Ovary (tissue), 7 donors: ENCODE measurements at regions not wholly inside any gene's neighbourhood (a gene's known extent, or its start where the extent isn't known, plus 50 kb on each side); places are given as distances from the start of the nearest gene placed in this dataset.
"Not testable (repeated sequence)": the region's sequence is repeated elsewhere in the genome, so short reads cannot be mapped to it uniquely, and the experiment has no call there.

ENCODE experiments used
- DNase-seq, 5 donors: peaks; one replicate each; pipeline ENCODE4 v3.0.0-alpha.2; 2019 to 2020
- H3K27ac ChIP-seq, 2 donors: fragments of 200-600 bp; one replicate each; pipeline versions ENCODE4 v1.5.1 to v1.8.0; 2019 to 2022
- H3K27me3 ChIP-seq: fragments of 200-600 bp; one replicate; pipeline ENCODE4 v1.8.0; 2022
- H3K36me3 ChIP-seq: fragments of 200-600 bp; sonication (generic); one replicate; pipeline ENCODE4 v1.5.1; 2019
- H3K4me1 ChIP-seq: one replicate; pipeline ENCODE4 v1.8.1; 2013; ENCODE audit warnings: mild to moderate bottlenecking, moderate library complexity; ENCODE audit not compliant: insufficient read depth
- H3K4me3 ChIP-seq: fragments of 200-600 bp; sonication (generic); one replicate; pipeline ENCODE4 v1.5.1; 2017
- H3K9me3 ChIP-seq, 2 donors: fragments of 200-600 bp in 1 of 2; sonication (generic) in 1 of 2; one replicate each; pipeline versions ENCODE4 v1.5.1 to v1.8.1; 2013 to 2019; ENCODE audit warnings: mild to moderate bottlenecking in 1 of 2, moderate library complexity in 1 of 2
- CTCF ChIP-seq, 3 donors: fragments of 450-650 bp in 2 of 3; fragments of 200-600 bp in 1 of 3; IDR thresholded peaks; one replicate each; pipeline versions ENCODE4 v1.5.1 to v1.8.0; 2016 to 2022; ENCODE audit warnings: antibody characterized with exemption in 3 of 3, mild to moderate bottlenecking in 1 of 3
- EP300 ChIP-seq: sonication (generic); formaldehyde crosslinking; IDR thresholded peaks from one replicate; pipeline ENCODE4 v1.6.1; 2017; ENCODE audit warnings: antibody characterized with exemption
- POLR2A ChIP-seq: fragments of 450-650 bp; IDR thresholded peaks from one replicate; pipeline ENCODE4 v1.6.1; 2017; ENCODE audit warnings: antibody characterized with exemption, mild to moderate bottlenecking, moderate library complexity
- WGBS, 3 donors: extraction: QIAGEN DNeasy Blood & Tissue Kit in 1 of 3; methylation state at CpG; one replicate each; pipeline versions ENCODE4 v1.1.5 to v1.1.7; 2013 to 2017; 5-methylcytosine and 5-hydroxymethylcytosine counted together
- intact Hi-C, 4 donors: fragments of 100-400 bp; cut with DNase I; formaldehyde crosslinking; loops; one replicate each; pipeline versions ENCODE4 v1.11.0 to v1.15.1; 2022 to 2023
- donor health status: DM: no; HTN: no; CAD: no; lungs with moderate emphysema.
- donor health status: DM: no; HTN: no; CAD: no.
- donor health status: Bipolar disorder and iron deficiency.
- donor health status: DM: no; HTN: no; CAD: no.
- donor health status: DM: yes; HTN: yes; CAD: no.

- H3K4me3 ChIP-seq = no peak overlapping the region
- H3K4me1 ChIP-seq = no peaks in the 10 kb centered on the region
- DNase-seq = no peak
- no peaks in the 10 kb centered on the region for H3K36me3 ChIP-seq
- TF ChIP-seq CTCF (IDR thresholded peaks at IDR 0.05) = no peak
- TF ChIP-seq POLR2A = no peak
- no peak for TF ChIP-seq EP300
- H3K9me3 ChIP-seq = no peaks in the 10 kb centered on the region
- no peak overlapping the region for H3K27ac ChIP-seq
- intact Hi-C loops = no loop called here
- H3K27me3 ChIP-seq = no peaks in the 10 kb centered on the region
These were observed 198.7 kb downstream of the TMA16 start for GRCh38 chr4:163693211-163693610.

- TF ChIP-seq EP300 (no peak), POLR2A (no peak)
- DNase-seq = no peak
- Histone ChIP-seq H3K27ac (no peak overlapping the region), H3K27me3 (no peaks in the 10 kb centered on the region), H3K4me1 (no peaks in the 10 kb centered on the region), H3K9me3 (no peaks in the 10 kb centered on the region), H3K4me3 (no peak overlapping the region), H3K36me3 (no peaks in the 10 kb centered on the region)
- intact Hi-C loops = no loop called here
- WGBS, 3 donors = 72 to 86% (median 81%) methylated on average over 4 of the region's 4 CpGs
These were observed 199.3 kb downstream of the TMA16 start for GRCh38 chr4:163693776-163694175.

GRCh38 chr4:163694385-163694784 is 199.9 kb downstream of the TMA16 start:
- intact Hi-C loops = no loop called here
- Histone ChIP-seq H3K4me1 (no peaks in the 10 kb centered on the region), H3K4me3 (no peak overlapping the region), H3K9me3 (no peaks in the 10 kb centered on the region), H3K27ac (no peak overlapping the region), H3K36me3 (no peaks in the 10 kb centered on the region), H3K27me3 (no peaks in the 10 kb centered on the region)
- DNase-seq = no peak
- no peak for TF ChIP-seq POLR2A
- TF ChIP-seq EP300 = no peak
- no peak for TF ChIP-seq CTCF (IDR thresholded peaks at IDR 0.05)

- DNase-seq = no peak
- H3K27me3 ChIP-seq = no peaks in the 10 kb centered on the region
- H3K4me3 ChIP-seq = no peak overlapping the region
- no peak overlapping the region for H3K27ac ChIP-seq
- TF ChIP-seq POLR2A (no peak), CTCF (IDR thresholded peaks at IDR 0.05) (no peak), EP300 (no peak)
- no peaks in the 10 kb centered on the region for H3K4me1 ChIP-seq
- H3K36me3 ChIP-seq = no peaks in the 10 kb centered on the region
- H3K9me3 ChIP-seq = no peaks in the 10 kb centered on the region
- WGBS, 3 donors = 48 to 82% (median 70%) methylated on average over 3 of the region's 3 CpGs
- intact Hi-C loops = no loop called here
These were observed 202.6 kb downstream of the TMA16 start for GRCh38 chr4:163697121-163697520.

GRCh38 chr4:163700383-163700782 is 205.9 kb downstream of the TMA16 start:
- H3K4me1 ChIP-seq, H3K27ac ChIP-seq, H3K4me3 ChIP-seq, H3K9me3 ChIP-seq, H3K27me3 ChIP-seq, intact Hi-C loops, H3K36me3 ChIP-seq, DNase-seq: not testable (repeated sequence)
- 91 to 97% (median 95%) methylated on average over 4 of the region's 4 CpGs for WGBS, 3 donors

- no peaks in the 10 kb centered on the region for H3K4me1 ChIP-seq
- no peaks in the 10 kb centered on the region for H3K9me3 ChIP-seq
- no peak overlapping the region for H3K4me3 ChIP-seq
- no peaks in the 10 kb centered on the region for H3K27me3 ChIP-seq
- DNase-seq = no peak
- 64 to 78% (median 74%) methylated on average over 5 of the region's 5 CpGs for WGBS, 3 donors
- TF ChIP-seq EP300 (no peak), CTCF (IDR thresholded peaks at IDR 0.05) (no peak), POLR2A (no peak)
- no peak overlapping the region for H3K27ac ChIP-seq
- no peaks in the 10 kb centered on the region for H3K36me3 ChIP-seq
- intact Hi-C loops = no loop called here
These were observed 207.4 kb downstream of the TMA16 start for GRCh38 chr4:163701916-163702315.
